Spleen (tissue), 7 donors: ENCODE measurements at regions not wholly inside any gene's neighbourhood (a gene's known extent, or its start where the extent isn't known, plus 50 kb on each side); places are given as distances from the start of the nearest gene placed in this dataset.

ENCODE experiments used
- CTCF ChIP-seq, 11 experiments: fragments of 200-600 bp in 7 of 11; fragments of 450-650 bp in 4 of 11; sonication (generic) in 4 of 11; IDR thresholded peaks in 8 of 11; conservative IDR thresholded peaks in 3 of 11; 1 replicate in 7 of 11; 2 replicates in 4 of 11; pipeline versions ENCODE4 v1.4.0 to v1.8.0; 2016 to 2021; ENCODE audit warnings: antibody characterized with exemption in 11 of 11, inconsistent platforms in 4 of 11, mild to moderate bottlenecking in 1 of 11
- POLR2A ChIP-seq, 3 donors: fragments of 450-650 bp; IDR thresholded peaks; one replicate each; pipeline ENCODE4 v1.5.1; 2017; ENCODE audit warnings: antibody characterized with exemption in 3 of 3, mild to moderate bottlenecking in 1 of 3
- donor health status: DM: no; HTN: no; CAD: no; lungs with moderate emphysema.
- donor health status: DM: no; HTN: no; CAD: no.
- donor health status: DM: no; HTN: no; CAD: no.

DNA sequence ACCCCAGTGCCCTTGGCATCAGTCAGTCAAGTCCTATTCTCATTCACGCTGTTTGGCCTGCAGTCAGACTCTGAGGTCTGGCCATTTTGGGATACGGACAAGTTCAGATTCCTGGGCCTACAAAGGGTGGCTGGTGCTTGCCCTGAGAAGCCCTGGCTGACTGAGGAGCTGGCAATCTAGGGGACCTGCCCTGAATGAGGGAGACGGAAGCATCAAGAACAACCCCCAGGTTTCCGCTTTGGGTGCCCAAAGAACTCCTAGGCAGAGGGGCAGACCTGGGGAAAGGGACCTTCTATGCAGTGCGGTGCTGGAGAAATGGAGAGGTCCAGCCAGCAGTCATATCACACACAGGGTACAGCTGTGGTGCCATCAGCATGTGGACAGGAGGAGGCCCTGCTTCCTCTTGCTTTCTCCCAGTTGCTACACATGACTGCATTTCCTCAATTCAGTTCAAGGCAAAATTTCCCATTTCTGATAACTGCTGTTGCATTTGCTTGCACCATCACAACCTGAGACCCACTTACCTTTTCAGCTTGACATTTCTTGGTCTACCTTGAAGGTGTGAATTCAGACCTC, 70.9 kb upstream of the LGALSL start:
- no peak for TF ChIP-seq CTCF (IDR thresholded peaks at IDR 0.05 in 8 of 11, conservative IDR thresholded peaks at IDR 0.05 in 3 of 11)
- no peak for TF ChIP-seq POLR2A (IDR thresholded peaks at IDR 0.05)
